Liver (tissue), 8 donors: ENCODE measurements at regions not wholly inside any gene's neighbourhood (a gene's known extent, or its start where the extent isn't known, plus 50 kb on each side); places are given as distances from the start of the nearest gene placed in this dataset.

Source experiments
- DNase-seq: peaks from one replicate; pipeline ENCODE4 v3.0.0-alpha.2; 2017; ENCODE audit warnings: low spot score
- H3K27ac ChIP-seq, 2 donors: one replicate each; pipeline ENCODE4 v1.7.0; 2013; ENCODE audit warnings: inconsistent platforms in 2 of 2, low read length in 2 of 2, control low read depth in 1 of 2, low read depth in 1 of 2, mild to moderate bottlenecking in 1 of 2
- H3K27me3 ChIP-seq, 4 donors: one replicate each; pipeline versions ENCODE4 v1.6.1 to v1.7.0; 2013; ENCODE audit warnings: low read length in 3 of 4, inconsistent platforms in 1 of 4, mild to moderate bottlenecking in 1 of 4, moderate library complexity in 1 of 4; ENCODE audit not compliant: control insufficient read depth in 4 of 4, insufficient read depth in 4 of 4
- H3K36me3 ChIP-seq, 4 donors: one replicate each; pipeline versions ENCODE4 v1.6.1 to v1.7.0; 2013; ENCODE audit warnings: low read length in 3 of 4, mild to moderate bottlenecking in 3 of 4, low read depth in 1 of 4, moderate library complexity in 1 of 4; ENCODE audit not compliant: control insufficient read depth in 4 of 4, insufficient read depth in 3 of 4
- H3K4me1 ChIP-seq, 4 donors: one replicate each; pipeline versions ENCODE4 v1.6.1 to v1.7.0; 2013; ENCODE audit warnings: low read length in 3 of 4, mild to moderate bottlenecking in 3 of 4, moderate library complexity in 1 of 4; ENCODE audit not compliant: control insufficient read depth in 4 of 4, insufficient read depth in 4 of 4
- H3K4me3 ChIP-seq, 3 donors: one replicate each; pipeline versions ENCODE4 v1.6.1 to v1.7.0; 2013; ENCODE audit warnings: low read length in 3 of 3, control low read depth in 1 of 3, low read depth in 1 of 3, mild to moderate bottlenecking in 1 of 3
- H3K9ac ChIP-seq, 2 donors: one replicate each; pipeline ENCODE4 v1.7.0; 2013; ENCODE audit warnings: low read length in 2 of 2, mild to moderate bottlenecking in 2 of 2, moderate library complexity in 2 of 2, control low read depth in 1 of 2, low read depth in 1 of 2
- H3K9me3 ChIP-seq, 4 donors: one replicate each; pipeline versions ENCODE4 v1.6.1 to v1.7.0; 2013; ENCODE audit warnings: low read length in 3 of 4; ENCODE audit not compliant: control insufficient read depth in 4 of 4
- ATF3 ChIP-seq: IDR thresholded peaks from 2 replicates; pipeline ENCODE4 v1.6.1; 2016; ENCODE audit warnings: antibody characterized with exemption
- CTCF ChIP-seq: fragments of 150-350 bp; IDR thresholded peaks from 2 replicates; pipeline ENCODE4 v1.5.1; 2017; ENCODE audit warnings: improper control_type of control experiment, low read depth, low read length; ENCODE audit not compliant: missing input control
- EGR1 ChIP-seq, 2 donors: IDR thresholded peaks; 2 replicates each; pipeline ENCODE4 v1.6.1; 2016 to 2018; ENCODE audit warnings: antibody characterized with exemption in 2 of 2, low read depth in 2 of 2
- FOXA1 ChIP-seq: IDR thresholded peaks from 2 replicates; pipeline ENCODE4 v1.6.1; 2016; ENCODE audit warnings: antibody characterized with exemption
- FOXA2 ChIP-seq: IDR thresholded peaks from 2 replicates; pipeline ENCODE4 v1.6.1; 2016; ENCODE audit warnings: antibody characterized with exemption
- GABPA ChIP-seq, 2 donors: IDR thresholded peaks in 1 of 2; conservative IDR thresholded peaks in 1 of 2; 2 replicates each; pipeline ENCODE4 v1.6.1; 2016; ENCODE audit warnings: antibody characterized with exemption in 2 of 2, mild to moderate bottlenecking in 1 of 2, moderate library complexity in 1 of 2
- HNF4A ChIP-seq, 2 donors: conservative IDR thresholded peaks; 2 replicates each; pipeline ENCODE4 v1.6.1; 2016; ENCODE audit warnings: antibody characterized with exemption in 2 of 2, mild to moderate bottlenecking in 2 of 2
- JUND ChIP-seq, 2 donors: IDR thresholded peaks; 2 replicates each; pipeline ENCODE4 v1.6.1; 2016; ENCODE audit warnings: antibody characterized with exemption in 2 of 2
- MAX ChIP-seq: IDR thresholded peaks from 2 replicates; pipeline ENCODE4 v1.6.1; 2016; ENCODE audit warnings: antibody characterized with exemption
- NR2F2 ChIP-seq: IDR thresholded peaks from 2 replicates; pipeline ENCODE4 v1.6.1; 2016; ENCODE audit warnings: antibody characterized with exemption
- RAD21 ChIP-seq, 2 donors: IDR thresholded peaks; 2 replicates each; pipeline ENCODE4 v1.6.1; 2016; ENCODE audit warnings: antibody characterized with exemption in 2 of 2, mild to moderate bottlenecking in 2 of 2
- REST ChIP-seq: IDR thresholded peaks from 2 replicates; pipeline ENCODE4 v1.6.1; 2016; ENCODE audit warnings: antibody characterized with exemption, mild to moderate bottlenecking
- RXRA ChIP-seq, 2 donors: IDR thresholded peaks; 2 replicates each; pipeline ENCODE4 v1.6.1; 2017 to 2018; ENCODE audit warnings: antibody characterized with exemption in 2 of 2, mild to moderate bottlenecking in 1 of 2
- SP1 ChIP-seq: IDR thresholded peaks from 2 replicates; pipeline ENCODE4 v1.6.1; 2018; ENCODE audit warnings: antibody characterized with exemption, mild to moderate bottlenecking
- TAF1 ChIP-seq: conservative IDR thresholded peaks from 2 replicates; pipeline ENCODE4 v1.6.1; 2016; ENCODE audit warnings: antibody characterized with exemption, mild to moderate bottlenecking
- YY1 ChIP-seq: IDR thresholded peaks from 2 replicates; pipeline ENCODE4 v1.6.1; 2016; ENCODE audit warnings: antibody characterized with exemption, mild to moderate bottlenecking
- ZBTB33 ChIP-seq: IDR thresholded peaks from 2 replicates; pipeline ENCODE4 v1.6.1; 2016; ENCODE audit warnings: antibody characterized with exemption
- WGBS: extraction: QIAGEN DNeasy Blood & Tissue Kit; methylation state at CpG from one replicate; pipeline ENCODE4 v1.1.7; 2013; 5-methylcytosine and 5-hydroxymethylcytosine counted together
- donor health status: healthy.
- donor health status: healthy.
- donor health status: healthy.
- donor health status: healthy.
- donor health status: healthy.

- TF ChIP-seq RXRA (IDR thresholded peaks at IDR 0.05) (no peak), MAX (no peak), TAF1 (no peak), RAD21 (IDR thresholded peaks at IDR 0.05) (no peak)
- Histone ChIP-seq H3K4me3 (no peak overlapping the region), H3K9ac (no peak overlapping the region), H3K4me1 (no peaks in the 10 kb centered on the region), H3K9me3 (peaks cover 0 to 15% (median 1%) of the 10 kb centered on the region in 4 donors), H3K36me3 (no peaks in the 10 kb centered on the region), H3K27ac (no peak overlapping the region), H3K27me3 (no peaks in the 10 kb centered on the region)
- no peak for DNase-seq
- 92% methylated on average over 1 of the region's 1 CpG for WGBS
Observed at GRCh38 chr6:156613996-156614395, 163.2 kb upstream of the ARID1B start.

- Histone ChIP-seq H3K4me1 (no peaks in the 10 kb centered on the region), H3K4me3 (no peak overlapping the region), H3K36me3 (no peaks in the 10 kb centered on the region), H3K9me3 (peaks cover 0 to 15% (median 1%) of the 10 kb centered on the region in 4 donors), H3K9ac (no peak overlapping the region), H3K27ac (no peak overlapping the region), H3K27me3 (no peaks in the 10 kb centered on the region)
- DNase-seq: no peak
- TF ChIP-seq EGR1 (IDR thresholded peaks at IDR 0.05; ENCODE audit: low read depth in 2 of 2) (no peak), ATF3 (no peak), SP1 (no peak), JUND (IDR thresholded peaks at IDR 0.05) (no peak), HNF4A (conservative IDR thresholded peaks at IDR 0.05) (no peak), ZBTB33 (no peak), FOXA2 (no peak), YY1 (no peak), RAD21 (IDR thresholded peaks at IDR 0.05) (no peak), RXRA (IDR thresholded peaks at IDR 0.05) (no peak), REST (no peak), NR2F2 (no peak), GABPA (IDR thresholded peaks at IDR 0.05 in 1 of 2, conservative IDR thresholded peaks at IDR 0.05 in 1 of 2) (no peak), MAX (no peak), FOXA1 (no peak), TAF1 (no peak), CTCF (no peak)
Observed at GRCh38 chr6:156612361-156612760, 164.8 kb upstream of the ARID1B start.
